ENCODE measurements at regions not wholly inside any gene's neighbourhood (a gene's known extent, or its start where the extent isn't known, plus 50 kb on each side); places are given as distances from the start of the nearest gene placed in this dataset.

GRCh38 chr5:105428451-105429380 is 1866.1 kb upstream of the NUDT12 start:
- intact Hi-C loops (cut with micrococcal nuclease) = no loop called here
- H3K4me1 Mint-ChIP-seq (ENCODE audit: insufficient read depth, unreplicated experiment) = no peaks in the 10 kb centered on the region
- no peaks in the 10 kb centered on the region for H3K27me3 Mint-ChIP-seq (ENCODE audit: insufficient read depth, unreplicated experiment)
- BruUV-seq (replicated peaks) = no TSS peak
- H3K9me3 Mint-ChIP-seq (ENCODE audit: unreplicated experiment) = no peaks in the 10 kb centered on the region
- ChIA-PET CTCF (interaction anchor here (0.7 kb wide), 1 partner anchor 1568 kb away, joined by 3 read pairs; no protein-coding TSS in a partner anchor), POLR2A (no interaction called here)
- no peaks in the 10 kb centered on the region for H3K36me3 Mint-ChIP-seq (ENCODE audit: insufficient read depth, unreplicated experiment)
- no peak for TF ChIP-seq CTCF (IDR thresholded peaks at IDR 0.05; ENCODE audit: unreplicated experiment)
- DNase-seq (ENCODE audit: unreplicated experiment) = no peak
- H3K4me3 Mint-ChIP-seq (ENCODE audit: unreplicated experiment) = no peak overlapping the region
- no peak overlapping the region for H3K27ac Mint-ChIP-seq (ENCODE audit: low read depth, unreplicated experiment)

DNA sequence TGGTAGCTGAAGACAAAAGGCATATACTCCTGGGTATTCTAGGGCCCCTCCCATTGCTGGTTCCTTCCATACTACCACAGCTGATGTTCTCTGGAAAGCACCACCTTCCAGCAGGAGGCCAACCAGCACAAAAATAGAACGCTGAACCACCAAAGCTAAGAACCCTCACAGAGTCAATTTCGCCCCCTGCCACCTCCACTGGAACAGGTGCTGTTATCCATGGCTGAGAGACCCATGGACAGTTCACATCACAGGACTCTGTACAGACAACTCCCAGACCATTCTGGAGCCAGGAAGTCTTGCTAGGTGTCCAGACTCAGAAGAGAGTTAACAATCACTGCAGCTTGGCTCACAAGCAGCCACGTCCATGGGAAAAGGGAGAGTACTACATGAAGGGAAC is 1851.5 kb upstream of the NUDT12 start:
- BruUV-seq (replicated peaks) = no TSS peak
- H3K4me3 Mint-ChIP-seq (ENCODE audit: unreplicated experiment) = no peak overlapping the region
- ChIA-PET CTCF (interaction anchor here (1.1 kb wide), 1 partner anchor 720 kb away, joined by 3 read pairs; no protein-coding TSS in a partner anchor), POLR2A (no interaction called here)
- DNase-seq (ENCODE audit: unreplicated experiment) = no peak
- peaks cover 24% of the 10 kb centered on the region for H3K9me3 Mint-ChIP-seq (ENCODE audit: unreplicated experiment)
- no peaks in the 10 kb centered on the region for H3K27me3 Mint-ChIP-seq (ENCODE audit: insufficient read depth, unreplicated experiment)
- H3K4me1 Mint-ChIP-seq (ENCODE audit: insufficient read depth, unreplicated experiment) = no peaks in the 10 kb centered on the region
- no peak for TF ChIP-seq CTCF (IDR thresholded peaks at IDR 0.05; ENCODE audit: unreplicated experiment)
- no peaks in the 10 kb centered on the region for H3K36me3 Mint-ChIP-seq (ENCODE audit: insufficient read depth, unreplicated experiment)
- intact Hi-C loops (cut with micrococcal nuclease) = no loop called here
- no peak overlapping the region for H3K27ac Mint-ChIP-seq (ENCODE audit: low read depth, unreplicated experiment)

DNA sequence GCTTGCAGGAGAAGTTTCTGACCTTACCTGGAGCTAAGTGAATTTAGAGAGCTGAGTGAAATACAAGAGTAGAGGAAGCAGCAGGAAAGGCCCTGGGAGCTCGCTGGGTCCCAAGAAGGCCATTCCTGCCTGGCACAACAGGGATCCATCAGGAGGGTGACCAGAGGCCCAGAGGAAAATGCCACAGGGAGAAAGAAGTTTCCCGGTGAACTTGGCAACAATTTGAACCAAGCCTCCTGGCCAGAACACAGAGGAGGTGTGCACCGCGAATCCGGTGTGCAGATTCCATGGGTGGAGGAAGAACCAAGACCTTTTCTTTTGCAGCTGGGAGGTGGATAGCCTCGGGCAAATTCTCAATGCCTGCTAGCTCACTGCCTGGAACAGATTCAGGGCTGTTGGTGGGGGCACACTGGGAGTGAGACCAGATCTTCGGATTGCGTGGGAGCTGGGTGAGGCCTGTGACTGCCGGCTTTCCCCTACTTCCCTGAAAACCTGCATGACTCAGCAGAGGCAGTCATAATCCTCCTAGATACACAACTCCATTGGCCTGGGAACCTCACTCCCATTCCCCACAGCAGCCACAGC is 1850.9 kb upstream of the NUDT12 start:
- intact Hi-C loops (cut with micrococcal nuclease) = no loop called here
- DNase-seq (ENCODE audit: unreplicated experiment) = no peak
- POLR2A ChIA-PET = no interaction called here
- Mint-ChIP-seq H3K4me3 (ENCODE audit: unreplicated experiment) (no peak overlapping the region), H3K27ac (ENCODE audit: low read depth, unreplicated experiment) (no peak overlapping the region), H3K36me3 (ENCODE audit: insufficient read depth, unreplicated experiment) (no peaks in the 10 kb centered on the region), H3K4me1 (ENCODE audit: insufficient read depth, unreplicated experiment) (no peaks in the 10 kb centered on the region), H3K27me3 (ENCODE audit: insufficient read depth, unreplicated experiment) (no peaks in the 10 kb centered on the region), H3K9me3 (ENCODE audit: unreplicated experiment) (peaks cover 18% of the 10 kb centered on the region)
- no peak for TF ChIP-seq CTCF (IDR thresholded peaks at IDR 0.05; ENCODE audit: unreplicated experiment)
- BruUV-seq (replicated peaks) = no TSS peak
- CTCF ChIA-PET = interaction anchor here (1.1 kb wide), 1 partner anchor 720 kb away, joined by 3 read pairs; no protein-coding TSS in a partner anchor

GRCh38 chr5:105409695-105410094 is 1847.1 kb upstream of the NUDT12 start:
- ChIA-PET POLR2A (no interaction called here), CTCF (no interaction called here)
- intact Hi-C loops (cut with micrococcal nuclease) = no loop called here
- DNase-seq (ENCODE audit: unreplicated experiment) = no peak
- Mint-ChIP-seq H3K4me3 (ENCODE audit: unreplicated experiment) (no peak overlapping the region), H3K4me1 (ENCODE audit: insufficient read depth, unreplicated experiment) (no peaks in the 10 kb centered on the region), H3K36me3 (ENCODE audit: insufficient read depth, unreplicated experiment) (no peaks in the 10 kb centered on the region), H3K27ac (ENCODE audit: low read depth, unreplicated experiment) (no peak overlapping the region), H3K27me3 (ENCODE audit: insufficient read depth, unreplicated experiment) (no peaks in the 10 kb centered on the region), H3K9me3 (ENCODE audit: unreplicated experiment) (peaks cover 5% of the 10 kb centered on the region)
- BruUV-seq (replicated peaks) = no TSS peak
- no peak for TF ChIP-seq CTCF (IDR thresholded peaks at IDR 0.05; ENCODE audit: unreplicated experiment)

All from MCF 10A (cell line).